ENCODE measurements at regions not wholly inside any gene's neighbourhood (a gene's known extent, or its start where the extent isn't known, plus 50 kb on each side); places are given as distances from the start of the nearest gene placed in this dataset.
"Not testable (repeated sequence)": the region's sequence is repeated elsewhere in the genome, so short reads cannot be mapped to it uniquely, and the experiment has no call there.

- DNase-seq = no peak
These were observed 55.0 kb upstream of the CXXC4 start for GRCh38 chr4:104549736-104550135.

GRCh38 chr4:104559502-104559901, 64.8 kb upstream of the CXXC4 start:
- no peak for DNase-seq

GRCh38 chr4:104571341-104571740, 76.6 kb upstream of the CXXC4 start:
- no peak for DNase-seq

- no peak for DNase-seq
These were observed 79.7 kb upstream of the CXXC4 start for GRCh38 chr4:104574371-104574770.

GRCh38 chr4:104575278-104575677, 80.6 kb upstream of the CXXC4 start:
- DNase-seq = no peak

GRCh38 chr4:104577405-104577804, 82.7 kb upstream of the CXXC4 start:
- DNase-seq = no peak

GRCh38 chr4:104581476-104581875, 86.8 kb upstream of the CXXC4 start:
- not testable (repeated sequence) for DNase-seq

GRCh38 chr4:104582056-104582455, 87.4 kb upstream of the CXXC4 start:
- DNase-seq = not testable (repeated sequence)

- DNase-seq = no peak
These were observed 94.7 kb upstream of the CXXC4 start for GRCh38 chr4:104589264-104589868.

GRCh38 chr4:104591510-104591911, 96.8 kb upstream of the CXXC4 start:
- DNase-seq = no peak

- no peak for DNase-seq
These were observed 97.5 kb upstream of the CXXC4 start for GRCh38 chr4:104592183-104592582.

GRCh38 chr4:104593019-104593418, 98.3 kb upstream of the CXXC4 start:
- DNase-seq = no peak

GRCh38 chr4:104596189-104596588, 101.5 kb upstream of the CXXC4 start:
- no peak for DNase-seq

- no peak for DNase-seq
These were observed 120.8 kb upstream of the CXXC4 start for GRCh38 chr4:104615496-104615895.

GRCh38 chr4:104615926-104616325, 121.2 kb upstream of the CXXC4 start:
- no peak for DNase-seq

GRCh38 chr4:104616401-104616820, 121.7 kb upstream of the CXXC4 start:
- no peak for DNase-seq

- DNase-seq = no peak
These were observed 131.0 kb upstream of the CXXC4 start for GRCh38 chr4:104625706-104626105.

GRCh38 chr4:104629601-104630000, 134.9 kb upstream of the CXXC4 start:
- no peak for DNase-seq

GRCh38 chr4:104630272-104630671, 135.6 kb upstream of the CXXC4 start:
- DNase-seq = no peak

GRCh38 chr4:104631000-104631399, 136.3 kb upstream of the CXXC4 start:
- DNase-seq = no peak

- DNase-seq = no peak
These were observed 146.7 kb upstream of the CXXC4 start for GRCh38 chr4:104641418-104641817.

GRCh38 chr4:104642521-104642920, 147.8 kb upstream of the CXXC4 start:
- no peak for DNase-seq

- no peak for DNase-seq
These were observed 149.1 kb upstream of the CXXC4 start for GRCh38 chr4:104643805-104644204.

- DNase-seq = no peak
These were observed 154.9 kb upstream of the CXXC4 start for GRCh38 chr4:104649631-104650030.

- not testable (repeated sequence) for DNase-seq
These were observed 167.6 kb upstream of the CXXC4 start for GRCh38 chr4:104662269-104662668.

Data from T-helper 1 cell (primary cell).